Naive thymus-derived CD4-positive, alpha-beta T cell (primary cell): ENCODE measurements at regions not wholly inside any gene's neighbourhood (a gene's known extent, or its start where the extent isn't known, plus 50 kb on each side); places are given as distances from the start of the nearest gene placed in this dataset.
"Not testable (repeated sequence)": the region's sequence is repeated elsewhere in the genome, so short reads cannot be mapped to it uniquely, and the experiment has no call there.

Experiments used
- ATAC-seq: fragments of 150-1000 bp; cut with Tn5 transposase; 2 replicates; pipeline ENCODE4 v1.10.0; 2021; ENCODE audit warnings: mild to moderate bottlenecking, moderate library complexity
- CTCF ChIA-PET: fragments of 350-600 bp; sonication (Branson Sonifier 250); formaldehyde crosslinking; loops from one replicate; lab custom pipeline; 2021; ENCODE audit warnings: antibody characterized with exemption; lab: Charles Lee
- POLR2A ChIA-PET: fragments of 350-600 bp; sonication (Branson Sonifier 250); formaldehyde crosslinking; loops from one replicate; lab custom pipeline; 2021; ENCODE audit warnings: antibody characterized with exemption, inconsistent platforms; lab: Charles Lee
- DNase-seq, 9 donors: peaks; one replicate each; pipeline versions ENCODE4 v3.0.0 to v3.0.0-alpha.2; 2020 to 2022; ENCODE audit warnings: mixed read lengths in 1 of 9
- H3K27ac ChIP-seq: one replicate; pipeline ENCODE4 v1.7.0; 2013; ENCODE audit warnings: mild to moderate bottlenecking, low read depth, low read length, moderate library complexity
- H3K27me3 ChIP-seq, 2 donors: one replicate each; pipeline ENCODE4 v1.7.0; 2013; ENCODE audit warnings: low read length in 2 of 2, mild to moderate bottlenecking in 2 of 2, moderate library complexity in 2 of 2; ENCODE audit not compliant: control insufficient read depth in 2 of 2, insufficient read depth in 2 of 2
- H3K36me3 ChIP-seq, 3 experiments: 1 replicate in 2 of 3; 2 replicates in 1 of 3; pipeline ENCODE4 v1.7.0; 2013; ENCODE audit warnings: low read length in 3 of 3, mild to moderate bottlenecking in 3 of 3, moderate library complexity in 1 of 3; ENCODE audit not compliant: insufficient read depth in 3 of 3, control insufficient read depth in 2 of 3
- H3K4me1 ChIP-seq, 2 donors: one replicate each; pipeline ENCODE4 v1.7.0; 2013; ENCODE audit warnings: low read length in 2 of 2, mild to moderate bottlenecking in 2 of 2, moderate library complexity in 1 of 2; ENCODE audit not compliant: control insufficient read depth in 2 of 2, insufficient read depth in 2 of 2
- H3K4me3 ChIP-seq: 2 replicates; pipeline ENCODE4 v1.7.0; 2013; ENCODE audit warnings: mild to moderate bottlenecking, low read length
- H3K9me3 ChIP-seq, 3 experiments: 1 replicate in 2 of 3; 2 replicates in 1 of 3; pipeline ENCODE4 v1.7.0; 2013; ENCODE audit warnings: low read length in 3 of 3; ENCODE audit not compliant: control insufficient read depth in 2 of 3
- H3K27ac Mint-ChIP-seq, 9 donors: one replicate each; pipeline ENCODE4 v1.8.0; 2020 to 2022; ENCODE audit warnings: mixed read lengths in 9 of 9, mild to moderate bottlenecking in 8 of 9, moderate library complexity in 5 of 9, inconsistent platforms in 2 of 9
- H3K27me3 Mint-ChIP-seq, 5 donors: one replicate each; pipeline ENCODE4 v1.8.0; 2021 to 2022; ENCODE audit warnings: mixed read lengths in 5 of 5, mild to moderate bottlenecking in 1 of 5
- H3K36me3 Mint-ChIP-seq, 5 donors: one replicate each; pipeline ENCODE4 v1.8.0; 2020 to 2022; ENCODE audit warnings: mixed read lengths in 5 of 5, mild to moderate bottlenecking in 3 of 5, inconsistent platforms in 1 of 5
- H3K4me1 Mint-ChIP-seq, 7 donors: one replicate each; pipeline ENCODE4 v1.8.0; 2020 to 2022; ENCODE audit warnings: mixed read lengths in 7 of 7, mild to moderate bottlenecking in 3 of 7, inconsistent platforms in 1 of 7
- H3K4me3 Mint-ChIP-seq, 10 donors: one replicate each; pipeline ENCODE4 v1.8.0; 2020 to 2022; ENCODE audit warnings: mild to moderate bottlenecking in 10 of 10, mixed read lengths in 10 of 10, moderate library complexity in 6 of 10, inconsistent platforms in 2 of 10
- H3K9me3 Mint-ChIP-seq, 11 donors: one replicate each; pipeline ENCODE4 v1.8.0; 2020 to 2022; ENCODE audit warnings: mixed read lengths in 11 of 11, mild to moderate bottlenecking in 4 of 11, inconsistent platforms in 1 of 11, moderate library complexity in 1 of 11
- intact Hi-C, 2 donors: fragments of 100-400 bp; cut with micrococcal nuclease; formaldehyde crosslinking; loops; one replicate each; pipeline ENCODE4 v1.15.1; 2023

- Mint-ChIP-seq H3K27ac (no peak overlapping the region), H3K4me3 (no peak overlapping the region), H3K27me3 (peaks cover 0 to 5% (median 0%) of the 10 kb centered on the region in 5 donors), H3K9me3 (no peaks in the 10 kb centered on the region), H3K4me1 (peaks cover 0 to 15% (median 4%) of the 10 kb centered on the region in 7 donors), H3K36me3 (no peaks in the 10 kb centered on the region)
- no peak for DNase-seq
- Histone ChIP-seq H3K9me3 (no peaks in the 10 kb centered on the region), H3K4me3 (no peak overlapping the region), H3K27ac (no peak overlapping the region), H3K4me1 (peaks cover 0 to 2% of the 10 kb centered on the region in 2 donors), H3K27me3 (no peaks in the 10 kb centered on the region), H3K36me3 (no peaks in the 10 kb centered on the region)
- no peak for ATAC-seq
- ChIA-PET POLR2A (no interaction called here), CTCF (no interaction called here)
- intact Hi-C loops: loop anchor here in 1 of 2 donors (10.0 kb wide), 1 partner anchor 261 kb away; the partner anchor contains the start of gene GJA1
Observed at GRCh38 chr6:121695329-121695728, 259.9 kb downstream of the GJA1 start.

DNA sequence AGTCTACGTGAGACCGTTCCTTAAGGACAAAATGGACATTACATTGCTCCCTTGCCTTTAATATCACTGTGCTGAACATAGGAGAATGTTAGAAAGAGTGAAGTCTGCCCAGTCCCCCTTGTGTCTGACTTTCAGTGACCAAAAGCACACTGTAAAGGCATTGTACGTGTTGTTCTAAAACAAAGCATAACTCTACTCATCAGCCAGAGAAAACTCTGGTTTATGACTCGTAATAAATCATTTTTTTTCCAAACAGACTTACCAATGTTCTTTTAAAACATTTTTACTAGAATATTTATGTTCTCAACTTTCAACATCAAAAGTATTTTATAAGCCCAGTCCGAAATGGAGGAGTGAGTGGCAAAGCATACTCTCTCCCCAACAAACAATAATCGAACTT, 262.5 kb downstream of the GJA1 start:
- ATAC-seq: no peak

GRCh38 chr6:121698617-121699016, 263.2 kb downstream of the GJA1 start:
- H3K4me3 ChIP-seq: no peak overlapping the region
- CTCF ChIA-PET: interaction anchor here (0.6 to 0.7 kb wide), 2 partner anchors 262 to 324 kb away, joined by 3 read pairs; no protein-coding TSS in a partner anchor

More for the DNA sequence above, 262.5 kb downstream of the GJA1 start:
- no peaks in the 10 kb centered on the region for H3K9me3 ChIP-seq
- intact Hi-C loops: loop anchor here in 1 of 2 donors (10.0 kb wide), 1 partner anchor 263 kb away; the partner anchor contains the start of gene GJA1
- H3K4me3 ChIP-seq: no peak overlapping the region
- H3K27ac ChIP-seq: no peak overlapping the region
- ChIA-PET CTCF (interaction anchor here (0.7 kb wide), 1 partner anchor 263 kb away, joined by 3 read pairs; no protein-coding TSS in a partner anchor), POLR2A (no interaction called here)
- Mint-ChIP-seq H3K27ac (no peak overlapping the region), H3K27me3 (peaks cover 0 to 3% (median 0%) of the 10 kb centered on the region in 5 donors), H3K4me1 (no peaks in the 10 kb centered on the region), H3K4me3 (no peak overlapping the region), H3K36me3 (no peaks in the 10 kb centered on the region), H3K9me3 (peaks cover 0 to 6% (median 0%) of the 10 kb centered on the region in 11 donors)
- no peaks in the 10 kb centered on the region for H3K4me1 ChIP-seq
- H3K27me3 ChIP-seq: no peaks in the 10 kb centered on the region
- DNase-seq: no peak
- H3K36me3 ChIP-seq: no peaks in the 10 kb centered on the region

DNA sequence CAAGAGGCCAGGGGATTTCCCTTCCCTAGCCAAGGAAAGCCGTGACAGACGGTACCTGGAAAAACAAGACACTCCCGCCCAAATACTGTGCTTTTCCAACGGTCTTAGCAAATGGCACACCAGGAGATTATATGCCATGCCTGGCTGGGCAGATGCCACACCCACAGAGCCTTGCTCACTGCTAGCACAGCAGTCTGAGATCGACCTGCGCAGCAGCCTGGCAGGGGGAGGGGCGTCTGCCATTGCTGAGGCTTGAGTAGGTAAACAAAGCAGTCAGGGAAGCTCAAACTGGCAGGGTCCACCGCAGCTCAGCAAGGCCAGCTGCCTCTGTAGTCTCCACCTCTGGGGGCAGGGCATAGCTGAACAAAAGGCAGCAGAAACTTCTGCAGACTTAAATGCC, 267.7 kb downstream of the GJA1 start:
- CTCF ChIA-PET, H3K27me3 ChIP-seq, H3K4me1 Mint-ChIP-seq, H3K27ac Mint-ChIP-seq, H3K4me1 ChIP-seq, H3K4me3 Mint-ChIP-seq, H3K36me3 ChIP-seq, intact Hi-C loops, H3K27ac ChIP-seq, POLR2A ChIA-PET, ATAC-seq, DNase-seq, H3K27me3 Mint-ChIP-seq, H3K4me3 ChIP-seq, H3K9me3 ChIP-seq, H3K36me3 Mint-ChIP-seq: not testable (repeated sequence)
- H3K9me3 Mint-ChIP-seq: peaks cover 0 to 15% (median 5%) of the 10 kb centered on the region in 11 donors

More at GRCh38 chr6:121698617-121699016, 263.2 kb downstream of the GJA1 start:
- no peaks in the 10 kb centered on the region for H3K4me1 Mint-ChIP-seq
- intact Hi-C loops: loop anchor here in 1 of 2 donors (10.0 kb wide), 1 partner anchor 264 kb away; the partner anchor contains the start of gene GJA1
- Histone ChIP-seq H3K9me3 (no peaks in the 10 kb centered on the region), H3K4me1 (no peaks in the 10 kb centered on the region), H3K36me3 (no peaks in the 10 kb centered on the region), H3K27ac (no peak overlapping the region), H3K27me3 (no peaks in the 10 kb centered on the region)
- peak overlapping the region in 1 of 9 donors; percentile 47 for H3K27ac Mint-ChIP-seq
- DNase-seq (no peak), ATAC-seq (no peak)
- no peak overlapping the region for H3K4me3 Mint-ChIP-seq
- H3K27me3 Mint-ChIP-seq: no peaks in the 10 kb centered on the region
- POLR2A ChIA-PET: no interaction called here
- no peaks in the 10 kb centered on the region for H3K36me3 Mint-ChIP-seq
- H3K9me3 Mint-ChIP-seq: peaks cover 0 to 6% (median under 1%) of the 10 kb centered on the region in 11 donors

DNA sequence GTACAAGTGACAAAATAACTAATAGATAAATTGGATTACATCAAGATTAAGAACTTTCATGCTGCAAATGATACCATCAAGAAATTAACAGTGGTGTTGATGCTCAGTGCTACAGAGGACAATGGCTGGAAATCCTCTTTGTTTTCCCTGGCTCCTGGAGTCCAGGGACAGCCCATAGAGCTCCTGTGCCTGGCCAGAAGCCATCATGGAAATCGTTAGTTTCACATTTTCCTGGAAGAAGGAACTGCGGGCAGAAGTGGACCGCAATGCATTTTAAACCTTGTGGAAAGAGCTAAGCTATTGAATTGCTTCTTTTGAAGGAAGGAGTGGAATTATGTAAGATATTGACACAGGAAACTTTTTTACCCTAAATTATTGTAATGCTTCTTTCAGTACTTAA, 276.0 kb downstream of the GJA1 start:
- H3K4me3 ChIP-seq: no peak overlapping the region
- Mint-ChIP-seq H3K36me3 (no peaks in the 10 kb centered on the region), H3K27me3 (no peaks in the 10 kb centered on the region), H3K27ac (peak overlapping the region in 1 of 9 donors; percentile 41), H3K4me3 (no peak overlapping the region), H3K9me3 (peaks cover 0 to 8% (median 0%) of the 10 kb centered on the region in 11 donors), H3K4me1 (peaks cover 0 to 22% (median 0%) of the 10 kb centered on the region in 7 donors)
- no peak for ATAC-seq
- ChIA-PET POLR2A (no interaction called here), CTCF (no interaction called here)
- no peaks in the 10 kb centered on the region for H3K9me3 ChIP-seq
- H3K27ac ChIP-seq: no peak overlapping the region
- no peaks in the 10 kb centered on the region for H3K4me1 ChIP-seq
- no peaks in the 10 kb centered on the region for H3K36me3 ChIP-seq
- intact Hi-C loops: no loop called here
- no peak for DNase-seq
- H3K27me3 ChIP-seq: no peaks in the 10 kb centered on the region

GRCh38 chr6:121717686-121718085, 282.2 kb downstream of the GJA1 start:
- Histone ChIP-seq H3K9me3 (no peaks in the 10 kb centered on the region), H3K27me3 (no peaks in the 10 kb centered on the region), H3K4me3 (no peak overlapping the region), H3K36me3 (no peaks in the 10 kb centered on the region), H3K27ac (no peak overlapping the region), H3K4me1 (no peaks in the 10 kb centered on the region)
- Mint-ChIP-seq H3K9me3 (peaks cover 0 to 21% (median 8%) of the 10 kb centered on the region in 11 donors), H3K36me3 (peaks cover 0 to 15% (median 3%) of the 10 kb centered on the region in 5 donors), H3K27ac (no peak overlapping the region), H3K4me3 (no peak overlapping the region), H3K27me3 (peaks cover 0 to 2% (median 0%) of the 10 kb centered on the region in 5 donors), H3K4me1 (no peaks in the 10 kb centered on the region)
- no peak for DNase-seq
- ATAC-seq: no peak
- CTCF ChIA-PET: no interaction called here
- intact Hi-C loops: no loop called here
- POLR2A ChIA-PET: no interaction called here

- H3K27ac ChIP-seq, H3K4me3 ChIP-seq, CTCF ChIA-PET, ATAC-seq, H3K4me1 ChIP-seq, DNase-seq, H3K9me3 ChIP-seq, H3K27ac Mint-ChIP-seq, H3K27me3 Mint-ChIP-seq, H3K36me3 ChIP-seq, H3K4me1 Mint-ChIP-seq, H3K4me3 Mint-ChIP-seq, intact Hi-C loops, H3K27me3 ChIP-seq, POLR2A ChIA-PET: not testable (repeated sequence)
- Mint-ChIP-seq H3K9me3 (peaks cover 0 to 21% (median 8%) of the 10 kb centered on the region in 11 donors), H3K36me3 (peaks cover 0 to 15% (median 3%) of the 10 kb centered on the region in 5 donors)
Observed at GRCh38 chr6:121720867-121721266, 285.4 kb downstream of the GJA1 start.
